ENCODE measurements at regions not wholly inside any gene's neighbourhood (a gene's known extent, or its start where the extent isn't known, plus 50 kb on each side); places are given as distances from the start of the nearest gene placed in this dataset.

GRCh38 chr18:44410740-44411139 lies 269.9 kb upstream of the SETBP1 start:
- intact Hi-C loops (cut with DNase I; ENCODE audit: low total_unique reads) (no loop called here), in situ Hi-C loops (cut with MboI; ENCODE audit: low sequenced_read_pairs in 4 of 4) (no loop called here)
- Histone ChIP-seq H3K27me3 (no peaks in the 10 kb centered on the region), H3K4me1 (no peaks in the 10 kb centered on the region), H3K9me3 (no peaks in the 10 kb centered on the region), H3K27ac (no peak overlapping the region), H3K4me3 (no peak overlapping the region), H3K36me3 (no peaks in the 10 kb centered on the region)
- DNase-seq (no peak), ATAC-seq (no peak)
- no peak for TF ChIP-seq POLR2A (IDR thresholded peaks at IDR 0.05)
- TF ChIP-seq, protein P1, sequence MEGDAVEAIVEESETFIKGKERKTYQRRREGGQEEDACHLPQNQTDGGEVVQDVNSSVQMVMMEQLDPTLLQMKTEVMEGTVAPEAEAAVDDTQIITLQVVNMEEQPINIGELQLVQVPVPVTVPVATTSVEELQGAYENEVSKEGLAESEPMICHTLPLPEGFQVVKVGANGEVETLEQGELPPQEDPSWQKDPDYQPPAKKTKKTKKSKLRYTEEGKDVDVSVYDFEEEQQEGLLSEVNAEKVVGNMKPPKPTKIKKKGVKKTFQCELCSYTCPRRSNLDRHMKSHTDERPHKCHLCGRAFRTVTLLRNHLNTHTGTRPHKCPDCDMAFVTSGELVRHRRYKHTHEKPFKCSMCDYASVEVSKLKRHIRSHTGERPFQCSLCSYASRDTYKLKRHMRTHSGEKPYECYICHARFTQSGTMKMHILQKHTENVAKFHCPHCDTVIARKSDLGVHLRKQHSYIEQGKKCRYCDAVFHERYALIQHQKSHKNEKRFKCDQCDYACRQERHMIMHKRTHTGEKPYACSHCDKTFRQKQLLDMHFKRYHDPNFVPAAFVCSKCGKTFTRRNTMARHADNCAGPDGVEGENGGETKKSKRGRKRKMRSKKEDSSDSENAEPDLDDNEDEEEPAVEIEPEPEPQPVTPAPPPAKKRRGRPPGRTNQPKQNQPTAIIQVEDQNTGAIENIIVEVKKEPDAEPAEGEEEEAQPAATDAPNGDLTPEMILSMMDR (IDR thresholded peaks at IDR 0.05 in 4 of 5, conservative IDR thresholded peaks at IDR 0.05 in 1 of 5), result no peak

GRCh38 chr18:44411262-44411905 lies 269.3 kb upstream of the SETBP1 start:
- Histone ChIP-seq H3K4me3 (no peak overlapping the region), H3K36me3 (no peaks in the 10 kb centered on the region), H3K27me3 (no peaks in the 10 kb centered on the region), H3K9me3 (no peaks in the 10 kb centered on the region), H3K27ac (no peak overlapping the region), H3K4me1 (no peaks in the 10 kb centered on the region)
- TF ChIP-seq POLR2A (IDR thresholded peaks at IDR 0.05), result no peak
- TF ChIP-seq, protein P1 (IDR thresholded peaks at IDR 0.05 in 4 of 5, conservative IDR thresholded peaks at IDR 0.05 in 1 of 5), result no peak
- intact Hi-C loops (cut with DNase I; ENCODE audit: low total_unique reads), result no loop called here
- DNase-seq (no peak), ATAC-seq (no peak)
- in situ Hi-C loops (cut with MboI; ENCODE audit: low sequenced_read_pairs in 4 of 4), result no loop called here

DNA sequence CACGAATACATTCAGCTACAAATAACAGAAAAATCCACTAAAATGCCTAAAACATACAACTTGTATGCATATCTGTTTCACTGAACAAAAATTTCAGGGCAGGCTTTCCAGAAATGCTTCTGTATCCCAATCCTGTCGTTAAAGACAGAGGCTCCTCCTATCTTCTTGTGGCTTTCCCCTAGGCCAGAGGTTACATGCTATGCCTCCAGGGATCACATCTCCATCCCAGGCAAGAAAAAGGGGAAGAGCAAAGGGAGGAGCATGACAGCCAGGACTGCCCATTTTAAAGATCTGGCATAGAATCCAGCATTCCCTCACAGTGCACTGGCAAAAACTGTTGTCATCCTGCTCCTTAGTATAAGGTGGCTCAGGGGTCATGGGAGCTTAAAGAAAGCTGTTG lies 268.7 kb upstream of the SETBP1 start:
- in situ Hi-C loops (cut with MboI; ENCODE audit: low sequenced_read_pairs in 4 of 4) (no loop called here), intact Hi-C loops (cut with DNase I; ENCODE audit: low total_unique reads) (no loop called here)
- Histone ChIP-seq H3K4me3 (no peak overlapping the region), H3K36me3 (no peaks in the 10 kb centered on the region), H3K27ac (no peak overlapping the region), H3K27me3 (no peaks in the 10 kb centered on the region), H3K9me3 (no peaks in the 10 kb centered on the region), H3K4me1 (no peaks in the 10 kb centered on the region)
- TF ChIP-seq, protein P1 (IDR thresholded peaks at IDR 0.05 in 4 of 5, conservative IDR thresholded peaks at IDR 0.05 in 1 of 5), result no peak
- TF ChIP-seq POLR2A (IDR thresholded peaks at IDR 0.05), result no peak
- ATAC-seq (no peak), DNase-seq (no peak)

- H3K4me3 ChIP-seq, result no peak overlapping the region
- H3K27ac ChIP-seq, result no peak overlapping the region
- in situ Hi-C loops (cut with MboI; ENCODE audit: low sequenced_read_pairs in 4 of 4), result no loop called here
- no peaks in the 10 kb centered on the region for H3K4me1 ChIP-seq
- H3K27me3 ChIP-seq, result no peaks in the 10 kb centered on the region
- no peak for TF ChIP-seq POLR2A (IDR thresholded peaks at IDR 0.05)
- TF ChIP-seq, protein P1 (IDR thresholded peaks at IDR 0.05 in 4 of 5, conservative IDR thresholded peaks at IDR 0.05 in 1 of 5), result no peak
- DNase-seq (no peak), ATAC-seq (no peak)
- intact Hi-C loops (cut with DNase I; ENCODE audit: low total_unique reads), result no loop called here
- H3K9me3 ChIP-seq, result peaks cover 0 to 1% (median 0%) of the 10 kb centered on the region in 3 donors
- no peaks in the 10 kb centered on the region for H3K36me3 ChIP-seq
These were observed 256.7 kb upstream of the SETBP1 start for GRCh38 chr18:44423814-44424644.
